ENCODE measurements at regions not wholly inside any gene's neighbourhood (a gene's known extent, or its start where the extent isn't known, plus 50 kb on each side); places are given as distances from the start of the nearest gene placed in this dataset.

DNA sequence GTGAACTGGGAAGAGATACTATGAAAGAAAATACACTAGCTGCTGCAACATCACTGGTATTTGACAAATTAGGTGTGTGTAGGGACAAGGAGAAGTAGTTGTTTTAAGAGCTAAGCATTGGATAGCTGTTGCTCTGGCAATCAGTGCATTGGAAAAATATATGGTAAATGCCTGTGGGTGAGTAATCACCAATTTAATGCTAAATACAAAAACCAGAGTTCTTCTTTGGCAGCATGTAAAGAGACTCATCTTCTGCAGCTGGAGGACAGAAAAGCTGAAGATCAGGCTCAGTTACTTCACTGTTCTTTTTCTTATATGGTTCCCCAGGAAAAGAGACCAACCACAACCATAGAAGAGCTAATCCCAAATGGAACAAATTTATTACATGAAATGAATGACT, 201.8 kb upstream of the MPDZ start:
- TF ChIP-seq JUND (IDR thresholded peaks at IDR 0.05) = no peak
- TF ChIP-seq, protein P1, sequence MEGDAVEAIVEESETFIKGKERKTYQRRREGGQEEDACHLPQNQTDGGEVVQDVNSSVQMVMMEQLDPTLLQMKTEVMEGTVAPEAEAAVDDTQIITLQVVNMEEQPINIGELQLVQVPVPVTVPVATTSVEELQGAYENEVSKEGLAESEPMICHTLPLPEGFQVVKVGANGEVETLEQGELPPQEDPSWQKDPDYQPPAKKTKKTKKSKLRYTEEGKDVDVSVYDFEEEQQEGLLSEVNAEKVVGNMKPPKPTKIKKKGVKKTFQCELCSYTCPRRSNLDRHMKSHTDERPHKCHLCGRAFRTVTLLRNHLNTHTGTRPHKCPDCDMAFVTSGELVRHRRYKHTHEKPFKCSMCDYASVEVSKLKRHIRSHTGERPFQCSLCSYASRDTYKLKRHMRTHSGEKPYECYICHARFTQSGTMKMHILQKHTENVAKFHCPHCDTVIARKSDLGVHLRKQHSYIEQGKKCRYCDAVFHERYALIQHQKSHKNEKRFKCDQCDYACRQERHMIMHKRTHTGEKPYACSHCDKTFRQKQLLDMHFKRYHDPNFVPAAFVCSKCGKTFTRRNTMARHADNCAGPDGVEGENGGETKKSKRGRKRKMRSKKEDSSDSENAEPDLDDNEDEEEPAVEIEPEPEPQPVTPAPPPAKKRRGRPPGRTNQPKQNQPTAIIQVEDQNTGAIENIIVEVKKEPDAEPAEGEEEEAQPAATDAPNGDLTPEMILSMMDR (IDR thresholded peaks at IDR 0.05; ENCODE audit: low read depth, low read length, missing input control) = no peak
- TF ChIP-seq TAF1 (conservative IDR thresholded peaks at IDR 0.05) = no peak
- TF ChIP-seq, protein P2, sequence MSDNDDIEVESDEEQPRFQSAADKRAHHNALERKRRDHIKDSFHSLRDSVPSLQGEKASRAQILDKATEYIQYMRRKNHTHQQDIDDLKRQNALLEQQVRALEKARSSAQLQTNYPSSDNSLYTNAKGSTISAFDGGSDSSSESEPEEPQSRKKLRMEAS (IDR thresholded peaks at IDR 0.05) = no peak
- TF ChIP-seq YY1 (IDR thresholded peaks at IDR 0.05) = no peak
- no peak for TF ChIP-seq SP1 (IDR thresholded peaks at IDR 0.05)
- TF ChIP-seq HNF4G (IDR thresholded peaks at IDR 0.05) = no peak
